A673 (cell line): ENCODE measurements at regions not wholly inside any gene's neighbourhood (a gene's known extent, or its start where the extent isn't known, plus 50 kb on each side); places are given as distances from the start of the nearest gene placed in this dataset.

ENCODE experiments used
- EZH2 ChIP-seq: fragments of 200-600 bp; sonication (generic); IDR thresholded peaks from 2 replicates; pipeline ENCODE4 v1.6.1; 2017; ENCODE audit warnings: borderline replicate concordance, low read depth, mild to moderate bottlenecking, mixed read lengths, antibody characterized with exemption, low read length; ENCODE audit not compliant: poor library complexity, severe bottlenecking
- TF ChIP-seq, protein P1 (sequence below): fragments of 300-800, 200-600 bp; sonication (generic); conservative IDR thresholded peaks from 2 replicates; pipeline ENCODE4 v1.5.1; 2017; ENCODE audit warnings: low read depth, mild to moderate bottlenecking, antibody characterized with exemption, low read length, moderate library complexity, mixed read lengths

GRCh38 chr16:65938083-65938482 lies 428.4 kb upstream of the CDH5 start:
- TF ChIP-seq, protein P1, sequence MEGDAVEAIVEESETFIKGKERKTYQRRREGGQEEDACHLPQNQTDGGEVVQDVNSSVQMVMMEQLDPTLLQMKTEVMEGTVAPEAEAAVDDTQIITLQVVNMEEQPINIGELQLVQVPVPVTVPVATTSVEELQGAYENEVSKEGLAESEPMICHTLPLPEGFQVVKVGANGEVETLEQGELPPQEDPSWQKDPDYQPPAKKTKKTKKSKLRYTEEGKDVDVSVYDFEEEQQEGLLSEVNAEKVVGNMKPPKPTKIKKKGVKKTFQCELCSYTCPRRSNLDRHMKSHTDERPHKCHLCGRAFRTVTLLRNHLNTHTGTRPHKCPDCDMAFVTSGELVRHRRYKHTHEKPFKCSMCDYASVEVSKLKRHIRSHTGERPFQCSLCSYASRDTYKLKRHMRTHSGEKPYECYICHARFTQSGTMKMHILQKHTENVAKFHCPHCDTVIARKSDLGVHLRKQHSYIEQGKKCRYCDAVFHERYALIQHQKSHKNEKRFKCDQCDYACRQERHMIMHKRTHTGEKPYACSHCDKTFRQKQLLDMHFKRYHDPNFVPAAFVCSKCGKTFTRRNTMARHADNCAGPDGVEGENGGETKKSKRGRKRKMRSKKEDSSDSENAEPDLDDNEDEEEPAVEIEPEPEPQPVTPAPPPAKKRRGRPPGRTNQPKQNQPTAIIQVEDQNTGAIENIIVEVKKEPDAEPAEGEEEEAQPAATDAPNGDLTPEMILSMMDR: no peak
- TF ChIP-seq EZH2: no peak
